Activated CD8-positive, alpha-beta T cell treated with anti-CD3 and anti-CD28 coated beads, Interleukin-2, amount 10 ng/mL, durations not matched to agents 7 days and 5 days (primary cell): ENCODE measurements at regions not wholly inside any gene's neighbourhood (a gene's known extent, or its start where the extent isn't known, plus 50 kb on each side); places are given as distances from the start of the nearest gene placed in this dataset.

Experiments
- ATAC-seq: fragments of 150-1000 bp; cut with Tn5 transposase; one replicate; pipeline ENCODE4 v1.10.0; 2021; ENCODE audit warnings: moderate library complexity
- CTCF ChIA-PET: fragments of 350-600 bp; sonication (Branson Sonifier 250); formaldehyde crosslinking; loops from one replicate; lab custom pipeline; 2021; ENCODE audit warnings: antibody characterized with exemption; lab: Charles Lee
- POLR2A ChIA-PET: fragments of 350-600 bp; sonication (Branson Sonifier 250); formaldehyde crosslinking; loops from one replicate; lab custom pipeline; 2021; ENCODE audit warnings: antibody characterized with exemption; lab: Charles Lee
- DNase-seq: peaks from one replicate; pipeline ENCODE4 v3.0.0-alpha.2; 2020
- H3K27ac Mint-ChIP-seq: one replicate; pipeline ENCODE4 v1.8.0; 2021; ENCODE audit warnings: mild to moderate bottlenecking, mixed read lengths
- H3K27me3 Mint-ChIP-seq: one replicate; pipeline ENCODE4 v1.8.0; 2021; ENCODE audit warnings: low read depth, mixed read lengths
- H3K36me3 Mint-ChIP-seq: one replicate; pipeline ENCODE4 v1.8.0; 2021; ENCODE audit warnings: low read depth, mixed read lengths
- H3K4me1 Mint-ChIP-seq: one replicate; pipeline ENCODE4 v1.8.0; 2021; ENCODE audit warnings: low read depth, mixed read lengths
- H3K4me3 Mint-ChIP-seq: one replicate; pipeline ENCODE4 v1.8.0; 2021; ENCODE audit warnings: mild to moderate bottlenecking, mixed read lengths
- H3K9me3 Mint-ChIP-seq: one replicate; pipeline ENCODE4 v1.8.0; 2022; ENCODE audit warnings: mixed read lengths; ENCODE audit not compliant: insufficient read depth

- CTCF ChIA-PET: no interaction called here
- H3K9me3 Mint-ChIP-seq: no peaks in the 10 kb centered on the region
- no peak overlapping the region for H3K4me3 Mint-ChIP-seq
- no peaks in the 10 kb centered on the region for H3K4me1 Mint-ChIP-seq
- H3K27me3 Mint-ChIP-seq: no peaks in the 10 kb centered on the region
- POLR2A ChIA-PET: no interaction called here
- DNase-seq (no peak), ATAC-seq (no peak)
- no peak overlapping the region for H3K27ac Mint-ChIP-seq
- H3K36me3 Mint-ChIP-seq: no peaks in the 10 kb centered on the region
These were observed 369.1 kb downstream of the MAFB start for GRCh38 chr20:40319741-40320516.

GRCh38 chr20:40319056-40319455 is 370.0 kb downstream of the MAFB start:
- H3K27ac Mint-ChIP-seq: no peak overlapping the region
- H3K4me3 Mint-ChIP-seq: no peak overlapping the region
- DNase-seq: no peak
- no peaks in the 10 kb centered on the region for H3K9me3 Mint-ChIP-seq
- no peaks in the 10 kb centered on the region for H3K4me1 Mint-ChIP-seq
- POLR2A ChIA-PET: no interaction called here
- H3K36me3 Mint-ChIP-seq: no peaks in the 10 kb centered on the region
- ATAC-seq: no peak
- no peaks in the 10 kb centered on the region for H3K27me3 Mint-ChIP-seq
- CTCF ChIA-PET: no interaction called here

- Mint-ChIP-seq H3K27ac (no peak overlapping the region), H3K36me3 (no peaks in the 10 kb centered on the region), H3K27me3 (no peaks in the 10 kb centered on the region), H3K4me3 (no peak overlapping the region), H3K4me1 (no peaks in the 10 kb centered on the region), H3K9me3 (no peaks in the 10 kb centered on the region)
- no peak for ATAC-seq
- POLR2A ChIA-PET: no interaction called here
- CTCF ChIA-PET: no interaction called here
- DNase-seq: no peak
These were observed 371.8 kb downstream of the MAFB start for GRCh38 chr20:40317156-40317790.

DNA sequence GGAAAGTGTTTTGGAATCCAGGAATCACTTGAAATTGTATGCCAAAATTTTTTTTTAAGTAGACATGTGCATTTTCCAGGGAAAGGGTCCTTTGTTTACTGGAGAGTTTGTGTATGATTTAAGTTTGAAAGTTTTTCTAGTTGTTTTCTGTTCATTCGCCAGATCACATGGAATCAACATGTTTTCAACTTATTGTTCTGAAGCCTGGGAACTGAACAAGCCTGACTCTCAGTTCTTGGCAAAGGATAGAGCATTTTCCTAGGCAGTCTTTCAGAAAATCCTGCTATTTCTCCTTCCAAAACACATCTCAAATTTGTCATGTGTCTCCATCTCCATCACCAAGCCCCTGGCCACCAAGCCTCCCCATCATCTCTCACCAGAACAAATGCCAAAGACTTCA is 374.8 kb downstream of the MAFB start:
- Mint-ChIP-seq H3K4me3 (no peak overlapping the region), H3K4me1 (no peaks in the 10 kb centered on the region), H3K9me3 (no peaks in the 10 kb centered on the region), H3K27me3 (no peaks in the 10 kb centered on the region), H3K27ac (no peak overlapping the region), H3K36me3 (no peaks in the 10 kb centered on the region)
- ChIA-PET CTCF (no interaction called here), POLR2A (no interaction called here)
- DNase-seq (no peak), ATAC-seq (no peak)

DNA sequence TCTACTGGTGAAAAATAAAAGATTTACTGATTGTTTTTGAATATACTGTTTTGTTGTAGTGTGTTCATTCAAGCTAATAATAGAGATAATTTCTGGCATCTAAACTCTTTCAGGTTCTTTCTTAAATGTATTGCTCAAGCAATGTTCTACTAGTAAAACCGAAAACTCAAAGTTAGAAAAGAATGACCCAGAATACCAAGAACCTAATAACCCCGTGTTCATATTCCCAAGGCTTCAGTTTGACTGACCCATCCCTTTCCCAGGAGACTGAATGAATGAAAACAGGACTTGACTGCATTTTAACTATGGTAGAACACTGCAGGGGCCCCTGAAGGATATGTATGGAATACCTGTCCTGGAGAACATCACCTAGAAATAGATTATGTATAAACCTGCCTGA is 375.3 kb downstream of the MAFB start:
- no peak for ATAC-seq
- Mint-ChIP-seq H3K27me3 (no peaks in the 10 kb centered on the region), H3K4me3 (no peak overlapping the region), H3K27ac (no peak overlapping the region), H3K36me3 (no peaks in the 10 kb centered on the region), H3K9me3 (no peaks in the 10 kb centered on the region), H3K4me1 (no peaks in the 10 kb centered on the region)
- CTCF ChIA-PET: no interaction called here
- no peak for DNase-seq
- POLR2A ChIA-PET: no interaction called here

GRCh38 chr20:40309731-40310130 is 379.3 kb downstream of the MAFB start:
- peaks cover 2% of the 10 kb centered on the region for H3K27me3 Mint-ChIP-seq
- no peaks in the 10 kb centered on the region for H3K36me3 Mint-ChIP-seq
- no peak overlapping the region for H3K4me3 Mint-ChIP-seq
- ChIA-PET CTCF (no interaction called here), POLR2A (no interaction called here)
- no peaks in the 10 kb centered on the region for H3K4me1 Mint-ChIP-seq
- DNase-seq (no peak), ATAC-seq (no peak)
- H3K9me3 Mint-ChIP-seq: no peaks in the 10 kb centered on the region
- no peak overlapping the region for H3K27ac Mint-ChIP-seq

DNA sequence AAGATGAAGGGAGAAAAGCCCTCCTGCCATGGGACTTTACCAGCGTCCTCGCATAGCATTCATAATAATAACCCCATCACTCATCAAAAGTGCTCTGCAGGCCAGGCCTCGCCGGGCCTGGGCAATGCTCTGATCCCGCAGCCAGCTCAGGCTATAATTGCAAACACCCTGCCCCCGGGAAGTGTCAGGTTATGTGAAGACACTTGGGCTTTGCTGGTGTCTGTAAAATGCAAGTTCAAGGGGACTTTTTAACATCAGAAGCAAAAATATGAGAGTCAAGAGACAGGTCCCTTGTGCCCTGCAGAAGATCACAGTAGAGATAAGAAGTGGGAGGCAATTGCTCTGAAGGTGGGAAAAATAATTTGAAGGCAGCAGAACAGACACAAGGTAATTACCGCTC is 381.0 kb downstream of the MAFB start:
- no peak overlapping the region for H3K4me3 Mint-ChIP-seq
- no peak overlapping the region for H3K27ac Mint-ChIP-seq
- no peaks in the 10 kb centered on the region for H3K36me3 Mint-ChIP-seq
- no peak for DNase-seq
- ChIA-PET CTCF (no interaction called here), POLR2A (interaction anchor here (0.6 kb wide), 1 partner anchor 246 kb away, joined by 3 read pairs; no protein-coding TSS in a partner anchor)
- H3K4me1 Mint-ChIP-seq: no peaks in the 10 kb centered on the region
- ATAC-seq: no peak
- no peaks in the 10 kb centered on the region for H3K9me3 Mint-ChIP-seq
- H3K27me3 Mint-ChIP-seq: peaks cover 2% of the 10 kb centered on the region

GRCh38 chr20:40307268-40307667 is 381.8 kb downstream of the MAFB start:
- POLR2A ChIA-PET: interaction anchor here (0.6 kb wide), 1 partner anchor 245 kb away, joined by 3 read pairs; no protein-coding TSS in a partner anchor
- Mint-ChIP-seq H3K4me3 (no peak overlapping the region), H3K27ac (no peak overlapping the region), H3K27me3 (peaks cover 2% of the 10 kb centered on the region), H3K4me1 (no peaks in the 10 kb centered on the region), H3K9me3 (no peaks in the 10 kb centered on the region), H3K36me3 (no peaks in the 10 kb centered on the region)
- ATAC-seq (no peak), DNase-seq (no peak)
- CTCF ChIA-PET: no interaction called here

DNA sequence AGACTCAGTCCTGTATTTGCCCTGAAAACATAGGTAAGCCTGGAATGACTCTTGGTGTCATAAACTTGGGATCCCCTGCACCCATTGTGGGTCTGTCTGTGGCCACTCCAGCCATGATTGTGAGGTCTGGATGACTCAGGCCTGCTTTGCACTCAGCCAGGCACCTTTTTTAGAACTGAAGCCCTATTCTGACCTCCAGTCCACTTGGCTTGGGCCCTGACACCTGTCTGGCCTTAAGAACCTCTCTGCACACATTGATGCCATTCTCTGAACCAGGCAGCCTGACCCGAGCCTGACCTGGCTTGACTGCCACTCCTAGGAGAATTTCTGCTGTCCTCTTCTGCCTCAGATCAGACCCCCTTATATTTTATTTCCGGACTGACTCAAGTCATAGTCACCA is 383.7 kb downstream of the MAFB start:
- no peaks in the 10 kb centered on the region for H3K9me3 Mint-ChIP-seq
- ChIA-PET CTCF (no interaction called here), POLR2A (no interaction called here)
- no peaks in the 10 kb centered on the region for H3K36me3 Mint-ChIP-seq
- ATAC-seq (no peak), DNase-seq (no peak)
- peaks cover 2% of the 10 kb centered on the region for H3K27me3 Mint-ChIP-seq
- H3K4me3 Mint-ChIP-seq: no peak overlapping the region
- no peaks in the 10 kb centered on the region for H3K4me1 Mint-ChIP-seq
- no peak overlapping the region for H3K27ac Mint-ChIP-seq

DNA sequence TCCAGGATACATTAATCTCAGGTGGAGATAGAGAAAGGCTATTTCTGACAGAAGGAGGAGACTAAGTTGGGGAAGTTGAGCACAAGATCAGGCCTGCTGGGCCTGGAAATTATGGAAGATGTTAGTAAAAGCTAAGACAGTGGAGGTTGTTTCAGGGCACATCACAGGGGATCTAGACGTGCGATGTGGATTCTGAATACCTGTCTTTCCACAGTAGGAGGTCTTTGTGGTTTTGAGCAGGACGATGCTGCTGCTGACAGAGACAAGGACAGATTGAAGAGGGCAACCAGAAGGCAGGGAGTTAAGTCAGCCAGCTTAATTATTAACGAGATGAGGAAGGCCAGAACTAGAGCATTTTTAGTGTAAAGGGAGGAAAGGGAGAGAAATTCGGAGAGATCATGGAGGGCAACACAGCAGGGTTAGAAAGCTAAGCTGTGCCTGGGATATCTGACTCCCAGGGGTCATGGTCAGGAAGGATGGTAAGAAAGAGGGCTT is 384.9 kb downstream of the MAFB start:
- CTCF ChIA-PET: no interaction called here
- DNase-seq (no peak), ATAC-seq (no peak)
- Mint-ChIP-seq H3K27ac (no peak overlapping the region), H3K4me3 (no peak overlapping the region), H3K4me1 (no peaks in the 10 kb centered on the region), H3K9me3 (no peaks in the 10 kb centered on the region), H3K36me3 (no peaks in the 10 kb centered on the region), H3K27me3 (peaks cover 2% of the 10 kb centered on the region)
- POLR2A ChIA-PET: no interaction called here

DNA sequence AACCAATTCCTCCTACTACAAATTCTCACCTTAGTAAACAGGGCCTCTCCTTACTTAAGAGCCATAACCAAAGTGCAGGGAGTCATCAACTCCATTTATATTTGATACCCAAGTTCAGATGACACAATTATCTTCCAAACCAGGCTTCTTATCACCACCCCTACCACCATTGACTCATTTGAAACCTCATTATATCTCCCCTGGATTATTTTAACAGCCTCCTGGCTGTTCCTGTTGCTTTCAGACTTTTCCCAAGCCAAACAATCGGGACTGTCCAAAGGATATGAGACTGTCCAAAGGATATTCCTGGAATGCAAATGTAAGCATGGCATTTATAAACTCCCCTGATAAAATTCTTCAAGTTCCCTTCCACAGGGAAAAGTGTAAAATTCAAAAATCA is 394.3 kb downstream of the MAFB start:
- CTCF ChIA-PET: no interaction called here
- no peaks in the 10 kb centered on the region for H3K36me3 Mint-ChIP-seq
- H3K9me3 Mint-ChIP-seq: no peaks in the 10 kb centered on the region
- POLR2A ChIA-PET: no interaction called here
- no peaks in the 10 kb centered on the region for H3K4me1 Mint-ChIP-seq
- ATAC-seq (no peak), DNase-seq (no peak)
- H3K27ac Mint-ChIP-seq: no peak overlapping the region
- H3K27me3 Mint-ChIP-seq: no peaks in the 10 kb centered on the region
- no peak overlapping the region for H3K4me3 Mint-ChIP-seq

DNA sequence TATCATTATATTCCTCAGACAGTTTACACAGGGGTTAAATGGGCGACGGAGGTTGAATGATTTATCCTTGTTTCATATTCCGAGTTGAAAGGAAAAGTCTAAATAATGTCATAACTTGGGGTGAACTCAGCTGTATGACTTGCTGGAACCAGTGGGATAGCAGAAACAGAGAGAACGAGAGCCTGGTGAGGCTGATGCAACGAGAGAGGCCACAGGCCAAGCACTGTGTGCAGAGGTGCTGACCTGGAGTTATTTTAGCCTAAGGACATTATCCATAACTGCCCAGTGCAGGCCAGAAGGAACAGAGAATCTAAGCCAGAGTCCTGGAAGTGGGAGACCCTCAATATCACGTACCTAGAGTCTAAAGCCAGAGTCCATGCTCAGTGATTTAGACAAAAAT is 394.9 kb downstream of the MAFB start:
- Mint-ChIP-seq H3K27me3 (no peaks in the 10 kb centered on the region), H3K27ac (no peak overlapping the region), H3K4me1 (no peaks in the 10 kb centered on the region), H3K4me3 (no peak overlapping the region), H3K9me3 (no peaks in the 10 kb centered on the region), H3K36me3 (no peaks in the 10 kb centered on the region)
- ChIA-PET POLR2A (no interaction called here), CTCF (no interaction called here)
- DNase-seq: no peak
- no peak for ATAC-seq
